Thoracic aorta (tissue), 2 donors: ENCODE measurements at regions not wholly inside any gene's neighbourhood (a gene's known extent, or its start where the extent isn't known, plus 50 kb on each side); places are given as distances from the start of the nearest gene placed in this dataset.

Experiments
- ATAC-seq: fragments of 150-250 bp; one replicate; pipeline ENCODE4 v1.8.0; 2017; ENCODE audit warnings: low read depth; ENCODE audit not compliant: insufficient number of reproducible peaks, low FRiP score
- DNase-seq: peaks from one replicate; pipeline ENCODE4 v3.0.0-alpha.2; 2020; ENCODE audit warnings: low spot score
- H3K27ac ChIP-seq, 2 donors: fragments of 200-600 bp; sonication (generic); 1 replicate in 1 of 2; 2 replicates in 1 of 2; pipeline ENCODE4 v1.5.1; 2016; ENCODE audit warnings: mild to moderate bottlenecking in 2 of 2, moderate library complexity in 2 of 2
- H3K27me3 ChIP-seq: fragments of 200-600 bp; sonication (generic); replicated peaks from 2 replicates; pipeline ENCODE4 v1.6.0; 2016; ENCODE audit warnings: mild to moderate bottlenecking; ENCODE audit not compliant: insufficient read depth
- H3K36me3 ChIP-seq: fragments of 200-600 bp; sonication (generic); one replicate; pipeline ENCODE4 v1.5.1; 2016
- H3K4me1 ChIP-seq, 2 donors: fragments of 200-600 bp; sonication (generic); 1 replicate in 1 of 2; 2 replicates in 1 of 2; pipeline versions ENCODE4 v1.5.1 to v1.6.0; 2016; ENCODE audit warnings: low read depth in 2 of 2, mild to moderate bottlenecking in 1 of 2; ENCODE audit not compliant: control insufficient read depth in 1 of 2
- H3K4me3 ChIP-seq: fragments of 200-600 bp; sonication (generic); 2 replicates; pipeline ENCODE4 v1.5.1; 2016; ENCODE audit warnings: mild to moderate bottlenecking
- H3K9me3 ChIP-seq: fragments of 200-600 bp; sonication (generic); 2 replicates; pipeline ENCODE4 v1.5.1; 2016
- CTCF ChIP-seq: fragments of 200-600 bp; sonication (generic); IDR thresholded peaks from one replicate; pipeline ENCODE4 v1.5.1; 2019; ENCODE audit warnings: antibody characterized with exemption

GRCh38 chr20:61019322-61019721 lies 232.7 kb upstream of the CDH4 start:
- Histone ChIP-seq H3K27me3 (no peaks in the 10 kb centered on the region), H3K9me3 (no peaks in the 10 kb centered on the region), H3K4me1 (no peaks in the 10 kb centered on the region), H3K4me3 (no peak overlapping the region), H3K36me3 (no peaks in the 10 kb centered on the region), H3K27ac (no peak overlapping the region)
- DNase-seq (no peak), ATAC-seq (no peak)
- no peak for TF ChIP-seq CTCF

DNA sequence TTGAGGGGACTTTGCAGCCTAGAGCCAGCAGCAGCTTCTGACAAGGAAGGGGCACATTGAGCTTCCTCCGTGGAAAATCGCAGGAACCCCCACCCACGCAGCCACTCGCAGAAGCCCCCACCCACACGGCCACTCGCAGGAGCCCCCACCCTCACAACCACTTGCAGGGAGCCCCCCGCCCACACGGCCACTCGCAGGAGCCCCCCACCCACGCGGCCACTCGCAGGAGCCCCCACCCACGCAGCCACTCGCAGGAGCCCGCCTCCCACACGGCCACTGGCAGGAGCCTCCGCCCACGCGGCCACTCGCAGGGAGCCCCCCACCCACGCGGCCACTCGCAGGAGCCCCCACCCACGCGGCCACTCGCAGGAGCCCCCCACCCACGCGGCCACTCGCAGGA lies 228.4 kb upstream of the CDH4 start:
- DNase-seq = no peak
- Histone ChIP-seq H3K4me3 (no peak overlapping the region), H3K27ac (no peak overlapping the region), H3K27me3 (no peaks in the 10 kb centered on the region), H3K4me1 (no peaks in the 10 kb centered on the region), H3K36me3 (no peaks in the 10 kb centered on the region), H3K9me3 (no peaks in the 10 kb centered on the region)
- TF ChIP-seq CTCF = no peak
- ATAC-seq = no peak

DNA sequence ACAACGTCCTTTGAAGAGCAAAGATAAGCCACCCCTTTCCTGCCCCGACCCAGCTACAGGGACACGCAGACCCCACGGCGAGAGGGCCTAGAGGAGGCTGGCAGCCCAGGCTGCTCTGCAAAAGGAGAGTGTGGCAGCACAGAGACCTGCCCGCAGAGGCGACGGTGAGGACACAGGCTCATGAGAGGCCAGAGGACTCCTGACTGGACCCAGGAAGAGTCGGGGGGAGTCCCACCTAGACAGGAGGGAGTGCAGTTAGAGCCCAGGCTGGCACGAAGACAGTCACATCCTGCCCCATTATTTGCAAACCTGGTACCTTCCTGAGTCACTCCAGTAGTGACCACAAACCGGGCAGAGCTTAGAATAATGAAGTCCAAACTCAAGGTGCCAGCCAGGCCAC lies 227.7 kb upstream of the CDH4 start:
- DNase-seq = no peak
- ATAC-seq = no peak
- no peaks in the 10 kb centered on the region for H3K36me3 ChIP-seq
- H3K4me1 ChIP-seq = no peaks in the 10 kb centered on the region
- no peak overlapping the region for H3K4me3 ChIP-seq
- H3K27ac ChIP-seq = no peak overlapping the region
- no peaks in the 10 kb centered on the region for H3K27me3 ChIP-seq
- TF ChIP-seq CTCF = no peak
- H3K9me3 ChIP-seq = no peaks in the 10 kb centered on the region

- H3K9me3 ChIP-seq = no peaks in the 10 kb centered on the region
- H3K27ac ChIP-seq = no peak overlapping the region
- H3K36me3 ChIP-seq = no peaks in the 10 kb centered on the region
- TF ChIP-seq CTCF = no peak
- DNase-seq (no peak), ATAC-seq (no peak)
- no peaks in the 10 kb centered on the region for H3K4me1 ChIP-seq
- no peak overlapping the region for H3K4me3 ChIP-seq
- no peaks in the 10 kb centered on the region for H3K27me3 ChIP-seq
Measured at GRCh38 chr20:61025536-61025935, 226.5 kb upstream of the CDH4 start.

DNA sequence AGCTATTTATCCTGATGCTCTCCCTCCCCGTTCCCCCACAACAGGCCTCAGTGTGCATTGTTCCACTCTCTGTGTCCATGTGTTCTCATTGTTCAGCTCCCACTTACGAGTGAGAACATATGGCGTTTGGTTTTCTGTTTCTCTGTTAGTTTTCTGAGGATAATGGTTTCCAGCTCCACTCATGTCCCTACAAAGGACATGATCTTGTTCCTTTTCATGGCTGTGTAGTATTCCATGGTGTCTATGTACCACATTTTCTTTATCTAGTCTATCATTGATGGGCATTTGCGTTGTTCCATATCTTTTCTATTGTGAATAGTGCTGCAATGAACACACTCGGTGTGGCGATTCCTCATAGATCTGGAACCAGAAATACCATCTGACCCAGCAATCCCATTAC lies 225.9 kb upstream of the CDH4 start:
- Histone ChIP-seq H3K9me3 (no peaks in the 10 kb centered on the region), H3K27me3 (no peaks in the 10 kb centered on the region), H3K4me3 (no peak overlapping the region), H3K36me3 (no peaks in the 10 kb centered on the region), H3K27ac (no peak overlapping the region), H3K4me1 (no peaks in the 10 kb centered on the region)
- DNase-seq (no peak), ATAC-seq (no peak)
- no peak for TF ChIP-seq CTCF
